Esophagus muscularis mucosa (tissue), 4 donors: ENCODE measurements at regions not wholly inside any gene's neighbourhood (a gene's known extent, or its start where the extent isn't known, plus 50 kb on each side); places are given as distances from the start of the nearest gene placed in this dataset.
"Not testable (repeated sequence)": the region's sequence is repeated elsewhere in the genome, so short reads cannot be mapped to it uniquely, and the experiment has no call there.

ENCODE experiments used
- DNase-seq: peaks from one replicate; pipeline ENCODE4 v3.0.0-alpha.2; 2017; ENCODE audit errors: extremely low spot score
- H3K27ac ChIP-seq, 4 donors: fragments of 200-600 bp; sonication (generic); replicated peaks in 1 of 4; 1 replicate in 3 of 4; 2 replicates in 1 of 4; pipeline ENCODE4 v1.5.1; 2016 to 2019; ENCODE audit warnings: mild to moderate bottlenecking in 1 of 4
- H3K27me3 ChIP-seq, 4 donors: fragments of 200-600 bp; sonication (generic); one replicate each; pipeline versions ENCODE4 v1.5.1 to v1.6.0; 2016 to 2019
- H3K36me3 ChIP-seq, 4 donors: fragments of 200-600 bp; sonication (generic); one replicate each; pipeline ENCODE4 v1.5.1; 2016 to 2019
- H3K4me1 ChIP-seq, 4 donors: fragments of 200-600 bp; sonication (generic); one replicate each; pipeline ENCODE4 v1.5.1; 2016 to 2019
- H3K4me3 ChIP-seq, 4 donors: fragments of 200-600 bp; sonication (generic); 1 replicate in 2 of 4; 2 replicates in 2 of 4; pipeline ENCODE4 v1.5.1; 2016 to 2019; ENCODE audit warnings: mild to moderate bottlenecking in 4 of 4, moderate library complexity in 1 of 4
- H3K9me3 ChIP-seq, 4 donors: fragments of 200-600 bp; sonication (generic); 1 replicate in 3 of 4; 2 replicates in 1 of 4; pipeline ENCODE4 v1.5.1; 2016 to 2019
- EP300 ChIP-seq: sonication (generic); formaldehyde crosslinking; IDR thresholded peaks from one replicate; pipeline ENCODE4 v1.6.1; 2017; ENCODE audit warnings: antibody characterized with exemption
- POLR2A ChIP-seq: fragments of 450-650 bp; IDR thresholded peaks from one replicate; pipeline ENCODE4 v1.6.1; 2017; ENCODE audit warnings: antibody characterized with exemption, moderate library complexity, mild to moderate bottlenecking, low read depth
- POLR2AphosphoS5 ChIP-seq, 2 donors: sonication (generic); formaldehyde crosslinking; IDR thresholded peaks; one replicate each; pipeline ENCODE4 v1.6.1; 2017; ENCODE audit warnings: antibody characterized with exemption in 2 of 2
- WGBS: methylation state at CpG from one replicate; pipeline ENCODE4 v1.1.5; 2018; 5-methylcytosine and 5-hydroxymethylcytosine counted together
- intact Hi-C: fragments of 100-400 bp; cut with DNase I; formaldehyde crosslinking; loops from one replicate; pipeline ENCODE4 v1.15.1; 2023
- TF ChIP-seq, protein P1 (sequence below), 3 experiments: fragments of 200-600 bp in 2 of 3; fragments of 450-650 bp in 1 of 3; sonication (generic) in 2 of 3; IDR thresholded peaks; one replicate each; pipeline ENCODE4 v1.5.1; 2017 to 2019; ENCODE audit warnings: antibody characterized with exemption in 3 of 3, mild to moderate bottlenecking in 2 of 3, moderate library complexity in 1 of 3

DNA sequence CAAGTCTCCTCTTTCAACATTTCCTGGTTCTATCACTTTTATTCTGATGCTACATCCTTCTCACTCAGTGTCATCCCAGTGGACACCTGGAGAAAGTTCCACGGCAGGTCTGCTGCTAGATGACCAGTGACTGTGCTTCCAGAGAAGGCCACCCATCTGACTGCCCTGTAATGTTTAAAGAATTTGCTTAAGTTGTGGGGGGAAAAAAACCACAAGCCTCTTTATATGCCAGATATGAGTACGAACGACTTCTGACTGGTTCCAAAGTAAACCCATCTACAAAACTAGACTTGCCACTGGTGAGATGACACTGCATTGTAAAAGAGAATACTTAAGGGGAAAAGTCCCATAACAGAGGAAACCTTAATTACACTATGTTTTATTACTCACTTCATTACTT lies 69.6 kb upstream of the VWC2 start:
- Histone ChIP-seq H3K9me3 (no peaks in the 10 kb centered on the region), H3K27me3 (no peaks in the 10 kb centered on the region), H3K36me3 (no peaks in the 10 kb centered on the region), H3K4me3 (no peak overlapping the region), H3K27ac (no peak overlapping the region), H3K4me1 (no peaks in the 10 kb centered on the region)
- TF ChIP-seq, protein P1, sequence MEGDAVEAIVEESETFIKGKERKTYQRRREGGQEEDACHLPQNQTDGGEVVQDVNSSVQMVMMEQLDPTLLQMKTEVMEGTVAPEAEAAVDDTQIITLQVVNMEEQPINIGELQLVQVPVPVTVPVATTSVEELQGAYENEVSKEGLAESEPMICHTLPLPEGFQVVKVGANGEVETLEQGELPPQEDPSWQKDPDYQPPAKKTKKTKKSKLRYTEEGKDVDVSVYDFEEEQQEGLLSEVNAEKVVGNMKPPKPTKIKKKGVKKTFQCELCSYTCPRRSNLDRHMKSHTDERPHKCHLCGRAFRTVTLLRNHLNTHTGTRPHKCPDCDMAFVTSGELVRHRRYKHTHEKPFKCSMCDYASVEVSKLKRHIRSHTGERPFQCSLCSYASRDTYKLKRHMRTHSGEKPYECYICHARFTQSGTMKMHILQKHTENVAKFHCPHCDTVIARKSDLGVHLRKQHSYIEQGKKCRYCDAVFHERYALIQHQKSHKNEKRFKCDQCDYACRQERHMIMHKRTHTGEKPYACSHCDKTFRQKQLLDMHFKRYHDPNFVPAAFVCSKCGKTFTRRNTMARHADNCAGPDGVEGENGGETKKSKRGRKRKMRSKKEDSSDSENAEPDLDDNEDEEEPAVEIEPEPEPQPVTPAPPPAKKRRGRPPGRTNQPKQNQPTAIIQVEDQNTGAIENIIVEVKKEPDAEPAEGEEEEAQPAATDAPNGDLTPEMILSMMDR (IDR thresholded peaks at IDR 0.05): no peak
- TF ChIP-seq EP300 (no peak), POLR2A (no peak), POLR2AphosphoS5 (IDR thresholded peaks at IDR 0.05) (no peak)
- DNase-seq: no peak
- intact Hi-C loops: no loop called here
- WGBS: 77% methylated on average over 3 of the region's 3 CpGs

DNA sequence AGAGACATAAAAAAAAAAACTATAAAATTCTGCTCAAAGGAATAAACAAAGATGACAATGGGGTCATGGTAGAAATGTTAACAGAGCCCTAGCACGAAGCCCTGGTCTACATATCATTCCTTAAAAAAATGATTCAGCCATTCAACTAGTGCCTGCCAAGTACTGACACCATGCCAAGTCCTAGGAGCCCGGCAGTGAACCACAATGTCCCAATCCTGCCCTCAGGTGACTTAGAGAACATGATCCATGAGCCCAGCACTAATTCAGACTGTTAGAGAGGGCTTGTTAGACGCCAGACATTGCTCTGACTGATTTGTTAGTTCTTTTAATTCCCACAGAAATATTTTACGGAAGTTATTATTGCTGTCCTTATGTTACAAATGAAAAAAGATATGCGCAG lies 67.3 kb upstream of the VWC2 start:
- intact Hi-C loops: no loop called here
- Histone ChIP-seq H3K4me1 (no peaks in the 10 kb centered on the region), H3K36me3 (no peaks in the 10 kb centered on the region), H3K4me3 (no peak overlapping the region), H3K27me3 (peaks cover 0 to 3% (median 0%) of the 10 kb centered on the region in 4 donors), H3K27ac (no peak overlapping the region), H3K9me3 (no peaks in the 10 kb centered on the region)
- DNase-seq: no peak
- TF ChIP-seq, protein P1 (IDR thresholded peaks at IDR 0.05): no peak
- WGBS: 63% methylated on average over 5 of the region's 5 CpGs

DNA sequence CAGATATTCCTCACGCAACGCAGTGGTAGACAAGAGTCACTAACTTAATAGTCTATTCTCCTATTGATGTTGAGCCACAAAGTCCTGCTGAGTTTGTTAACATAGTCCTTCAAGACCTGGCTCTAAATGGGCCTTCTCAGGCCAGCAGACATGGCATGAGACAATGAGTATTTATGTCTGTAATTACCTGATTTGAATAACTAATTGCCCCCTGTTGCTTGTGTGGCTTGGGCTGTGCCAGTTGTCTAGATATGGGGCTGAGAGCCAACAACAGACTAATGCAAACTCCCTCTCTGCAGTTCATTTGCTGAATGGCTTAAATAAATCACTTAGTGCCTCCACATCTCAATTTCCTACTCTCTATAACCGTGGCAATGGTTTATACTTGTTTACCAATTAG lies 65.5 kb upstream of the VWC2 start:
- WGBS: 85% methylated on average over 3 of the region's 3 CpGs
- H3K36me3 ChIP-seq: no peaks in the 10 kb centered on the region
- no peaks in the 10 kb centered on the region for H3K4me1 ChIP-seq
- intact Hi-C loops: no loop called here
- no peak overlapping the region for H3K4me3 ChIP-seq
- DNase-seq: no peak
- no peaks in the 10 kb centered on the region for H3K9me3 ChIP-seq
- H3K27me3 ChIP-seq: peaks cover 0 to 5% (median 0%) of the 10 kb centered on the region in 4 donors
- H3K27ac ChIP-seq: no peak overlapping the region
- TF ChIP-seq POLR2A (no peak), EP300 (no peak), POLR2AphosphoS5 (IDR thresholded peaks at IDR 0.05) (no peak)
- TF ChIP-seq, protein P1 (IDR thresholded peaks at IDR 0.05): no peak

DNA sequence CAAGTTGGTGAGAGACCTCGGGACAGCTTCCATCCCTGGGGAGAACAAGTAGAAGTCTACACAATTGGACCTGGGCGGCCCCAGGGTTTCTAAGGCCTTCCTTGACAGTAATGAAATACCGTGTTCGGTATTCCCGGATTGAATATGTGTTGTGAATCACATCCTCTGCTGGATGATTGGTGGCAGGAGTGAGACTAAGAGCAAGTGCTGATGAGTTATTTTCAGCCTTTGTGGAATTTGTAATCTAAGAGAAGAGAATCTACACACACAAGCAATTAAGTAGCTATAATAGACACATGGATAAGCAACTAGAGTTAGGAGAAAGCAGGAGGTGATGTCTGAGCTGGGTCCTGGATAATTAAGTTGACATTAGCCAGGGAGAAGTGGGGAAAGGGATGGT lies 64.8 kb upstream of the VWC2 start:
- no peaks in the 10 kb centered on the region for H3K4me1 ChIP-seq
- no peak overlapping the region for H3K27ac ChIP-seq
- WGBS: 65% methylated on average over 5 of the region's 5 CpGs
- TF ChIP-seq, protein P1 (IDR thresholded peaks at IDR 0.05): no peak
- TF ChIP-seq POLR2A (no peak), EP300 (no peak), POLR2AphosphoS5 (IDR thresholded peaks at IDR 0.05) (no peak)
- intact Hi-C loops: no loop called here
- H3K27me3 ChIP-seq: peaks cover 0 to 5% (median 0%) of the 10 kb centered on the region in 4 donors
- DNase-seq: no peak
- H3K9me3 ChIP-seq: no peaks in the 10 kb centered on the region
- no peak overlapping the region for H3K4me3 ChIP-seq
- no peaks in the 10 kb centered on the region for H3K36me3 ChIP-seq

DNA sequence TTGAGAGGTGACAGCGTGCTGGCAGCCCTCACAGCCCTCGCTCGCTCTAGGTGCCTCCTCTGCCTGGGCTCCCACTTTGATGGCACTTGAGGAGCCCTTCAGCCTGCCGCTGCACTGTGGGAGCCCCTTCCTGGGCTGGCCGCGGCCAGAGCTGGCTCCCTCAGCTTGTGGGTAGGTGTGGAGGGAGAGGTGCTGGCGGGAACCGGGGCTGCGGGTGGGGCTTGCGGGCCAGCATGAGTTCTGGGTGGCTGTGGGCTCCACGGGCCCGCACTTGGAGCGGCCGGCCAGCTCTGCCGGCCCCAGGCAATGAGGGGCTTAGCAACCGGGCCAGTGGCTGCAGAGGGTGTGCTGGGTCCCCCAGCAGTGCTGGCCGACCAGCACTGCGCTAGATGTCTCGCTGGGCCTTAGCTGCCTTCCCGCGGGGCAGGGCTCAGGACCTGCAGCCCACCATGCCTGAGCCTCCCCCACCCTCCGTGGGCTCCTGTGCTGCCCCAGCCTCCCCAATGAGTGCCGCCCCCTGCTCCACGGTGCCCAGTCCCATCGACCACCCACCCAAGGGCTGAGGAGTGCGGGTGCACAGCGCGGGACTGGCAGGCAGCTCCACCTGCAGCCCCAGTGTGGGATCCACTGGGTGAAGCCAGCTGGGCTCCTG lies 62.2 kb upstream of the VWC2 start:
- H3K27ac ChIP-seq, H3K9me3 ChIP-seq, H3K4me1 ChIP-seq, H3K27me3 ChIP-seq, DNase-seq, H3K36me3 ChIP-seq, intact Hi-C loops, H3K4me3 ChIP-seq: not testable (repeated sequence)
- 83% methylated on average over 12 of the region's 28 CpGs for WGBS
